GM23248 (cell line): ENCODE measurements at regions not wholly inside any gene's neighbourhood (a gene's known extent, or its start where the extent isn't known, plus 50 kb on each side); places are given as distances from the start of the nearest gene placed in this dataset.

Source experiments
- EZH2 ChIP-seq: fragments of 200-600 bp; sonication (generic); IDR thresholded peaks from 2 replicates; pipeline ENCODE4 v1.6.1; 2018; ENCODE audit warnings: antibody characterized with exemption, mild to moderate bottlenecking; ENCODE audit not compliant: insufficient read depth, poor library complexity, severe bottlenecking
- EZH2phosphoT487 ChIP-seq: fragments of 200-600 bp; sonication (generic); IDR thresholded peaks from 2 replicates; pipeline ENCODE4 v1.6.1; 2018; ENCODE audit warnings: antibody characterized with exemption, moderate library complexity, mild to moderate bottlenecking, low read depth; ENCODE audit not compliant: insufficient read depth

GRCh38 chr11:112451250-112451649 lies 190.6 kb upstream of the PLET1 start:
- TF ChIP-seq EZH2, result no peak
- TF ChIP-seq EZH2phosphoT487, result no peak
